Cardiac fibroblast (primary cell): ENCODE measurements at regions not wholly inside any gene's neighbourhood (a gene's known extent, or its start where the extent isn't known, plus 50 kb on each side); places are given as distances from the start of the nearest gene placed in this dataset.

Experiments
- DNase-seq, 2 donors: peaks; one replicate each; pipeline versions ENCODE4 v3.0.0 to v3.0.0-alpha.2; 2010; ENCODE audit warnings: low read depth in 2 of 2
- H3K4me3 ChIP-seq, 2 donors: replicated peaks in 1 of 2; 1 replicate in 1 of 2; 2 replicates in 1 of 2; pipeline ENCODE4 v1.5.1; 2011; ENCODE audit warnings: low read depth in 2 of 2, low read length in 2 of 2, mild to moderate bottlenecking in 2 of 2, moderate library complexity in 1 of 2
- TF ChIP-seq, protein P1 (sequence below): IDR thresholded peaks from one replicate; pipeline ENCODE4 v1.5.1; 2011; ENCODE audit warnings: low read depth, mild to moderate bottlenecking, low read length, inconsistent platforms

DNA sequence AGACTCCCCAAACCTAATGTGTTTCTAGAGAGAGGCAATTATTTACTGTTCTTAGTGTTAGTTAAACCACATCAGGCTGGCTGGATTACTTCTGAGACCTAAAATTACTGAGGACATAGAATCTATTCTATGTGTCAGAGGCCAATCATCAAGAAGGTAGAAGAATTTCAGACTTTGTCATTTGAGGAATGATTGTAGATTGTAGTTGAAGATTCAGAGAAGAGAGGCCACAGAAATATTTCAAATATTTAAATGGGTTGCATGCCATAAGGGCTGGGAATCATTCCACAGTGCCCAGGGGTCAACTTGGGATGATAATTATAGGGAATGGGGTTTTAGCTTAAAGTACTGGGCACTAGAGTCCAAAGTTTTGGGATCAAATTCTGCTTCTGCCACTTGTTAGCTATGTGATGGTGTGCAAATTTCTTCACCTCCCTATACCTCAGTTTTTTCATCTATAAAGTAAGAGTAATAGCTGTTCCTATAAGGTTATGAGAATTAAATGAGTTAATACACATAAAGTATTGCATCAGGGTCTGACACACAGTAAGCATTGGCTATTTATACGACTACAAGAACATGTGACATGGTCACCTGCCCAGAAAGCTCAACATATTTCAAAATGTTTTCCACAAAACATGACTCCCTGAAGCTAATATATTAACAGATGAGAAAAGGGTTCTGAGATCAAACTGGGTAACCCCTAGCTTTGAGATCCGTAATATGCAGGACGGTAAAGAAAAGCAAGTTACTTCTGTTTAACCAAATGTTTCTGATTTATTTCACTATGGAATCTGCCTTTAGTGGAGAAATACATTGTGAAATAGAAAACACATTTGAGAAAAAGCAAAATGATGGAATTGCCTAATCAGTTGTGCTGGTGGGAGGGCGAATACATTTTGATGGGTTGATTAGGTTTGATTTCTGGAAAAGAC is 69.7 kb upstream of the SPAG17 start:
- DNase-seq, result no peak
- H3K4me3 ChIP-seq, result no peak overlapping the region
- TF ChIP-seq, protein P1, sequence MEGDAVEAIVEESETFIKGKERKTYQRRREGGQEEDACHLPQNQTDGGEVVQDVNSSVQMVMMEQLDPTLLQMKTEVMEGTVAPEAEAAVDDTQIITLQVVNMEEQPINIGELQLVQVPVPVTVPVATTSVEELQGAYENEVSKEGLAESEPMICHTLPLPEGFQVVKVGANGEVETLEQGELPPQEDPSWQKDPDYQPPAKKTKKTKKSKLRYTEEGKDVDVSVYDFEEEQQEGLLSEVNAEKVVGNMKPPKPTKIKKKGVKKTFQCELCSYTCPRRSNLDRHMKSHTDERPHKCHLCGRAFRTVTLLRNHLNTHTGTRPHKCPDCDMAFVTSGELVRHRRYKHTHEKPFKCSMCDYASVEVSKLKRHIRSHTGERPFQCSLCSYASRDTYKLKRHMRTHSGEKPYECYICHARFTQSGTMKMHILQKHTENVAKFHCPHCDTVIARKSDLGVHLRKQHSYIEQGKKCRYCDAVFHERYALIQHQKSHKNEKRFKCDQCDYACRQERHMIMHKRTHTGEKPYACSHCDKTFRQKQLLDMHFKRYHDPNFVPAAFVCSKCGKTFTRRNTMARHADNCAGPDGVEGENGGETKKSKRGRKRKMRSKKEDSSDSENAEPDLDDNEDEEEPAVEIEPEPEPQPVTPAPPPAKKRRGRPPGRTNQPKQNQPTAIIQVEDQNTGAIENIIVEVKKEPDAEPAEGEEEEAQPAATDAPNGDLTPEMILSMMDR, result no peak

DNA sequence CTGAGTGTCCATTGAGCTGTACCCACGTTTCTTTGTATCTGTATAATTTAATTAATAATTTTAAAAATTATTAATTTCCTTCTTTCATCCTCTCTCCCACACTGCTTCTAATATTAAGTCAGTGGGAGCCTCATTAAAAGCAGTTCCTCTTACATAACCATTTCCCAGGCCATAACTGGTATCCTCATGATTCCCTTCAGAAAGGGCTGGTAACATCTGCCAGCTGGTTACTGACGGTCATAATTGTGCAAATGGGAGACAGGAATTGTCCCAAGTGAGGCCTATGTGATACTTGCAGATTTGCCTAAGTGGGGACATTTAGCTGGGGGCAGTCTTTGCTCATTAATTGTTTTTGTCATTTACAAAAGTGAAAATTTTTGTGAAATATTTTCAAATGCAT is 69.0 kb upstream of the SPAG17 start:
- TF ChIP-seq, protein P1, result no peak
- H3K4me3 ChIP-seq, result no peak overlapping the region
- no peak for DNase-seq

DNA sequence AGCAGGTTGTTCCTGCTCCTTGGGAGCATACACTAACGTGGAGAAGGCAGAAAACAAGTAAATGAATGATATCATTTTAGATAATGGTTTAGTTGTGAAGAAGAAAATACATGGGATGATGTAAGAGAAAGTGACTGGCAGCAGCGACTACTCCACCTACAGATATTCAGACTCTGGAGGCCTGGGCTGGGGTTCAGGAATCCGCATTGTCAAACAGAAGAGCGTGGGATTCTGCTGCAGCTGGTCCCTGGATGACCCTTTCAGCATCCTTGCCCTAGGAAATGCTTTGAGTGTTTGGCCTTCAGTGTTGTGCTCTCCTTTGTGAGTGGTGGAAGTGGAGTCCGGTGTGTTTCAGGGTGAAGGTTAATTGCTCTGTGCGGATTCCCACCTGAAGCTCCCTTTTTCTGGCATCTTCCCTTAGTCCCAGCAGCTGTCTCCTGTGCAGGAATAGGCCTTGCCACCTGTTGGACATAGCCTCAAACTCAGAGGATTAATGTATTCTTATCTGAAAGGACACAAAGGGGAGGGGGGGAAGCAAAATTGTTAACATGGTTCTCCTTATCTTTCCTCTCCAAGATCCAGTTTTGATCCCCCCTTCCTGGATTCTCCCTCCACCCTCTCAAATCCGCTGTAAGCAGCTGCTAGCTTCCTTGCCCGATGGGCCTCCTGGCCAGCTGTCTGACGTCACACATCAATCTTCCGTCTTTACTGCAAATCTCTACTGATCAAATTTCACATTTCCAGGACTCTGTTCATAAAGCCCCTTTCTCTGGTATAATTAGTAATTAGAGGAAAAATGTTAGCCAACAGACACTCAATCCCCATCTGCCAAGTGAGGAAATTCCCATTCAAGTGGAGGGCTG is 68.3 kb upstream of the SPAG17 start:
- peak in 1 of 2 donors; percentile 30 for DNase-seq
- H3K4me3 ChIP-seq, result no peak overlapping the region
- TF ChIP-seq, protein P1, result no peak

GRCh38 chr1:118252624-118253023 is 67.6 kb upstream of the SPAG17 start:
- TF ChIP-seq, protein P1, result no peak
- DNase-seq, result no peak
- H3K4me3 ChIP-seq, result no peak overlapping the region

GRCh38 chr1:118250232-118250631 is 65.2 kb upstream of the SPAG17 start:
- no peak overlapping the region for H3K4me3 ChIP-seq
- TF ChIP-seq, protein P1, result no peak

GRCh38 chr1:118249641-118250040 is 64.6 kb upstream of the SPAG17 start:
- TF ChIP-seq, protein P1, result no peak
- no peak for DNase-seq
- no peak overlapping the region for H3K4me3 ChIP-seq

More at GRCh38 chr1:118250232-118250631, 65.2 kb upstream of the SPAG17 start:
- DNase-seq, result peak; percentile 10 to 20
